Kidney (tissue), 13 donors: ENCODE measurements at regions not wholly inside any gene's neighbourhood (a gene's known extent, or its start where the extent isn't known, plus 50 kb on each side); places are given as distances from the start of the nearest gene placed in this dataset.
A peak's percentile ranks its signal among the peaks of the same experiment; 100 is the strongest.

Experiments used
- DNase-seq, 5 donors: peaks; one replicate each; pipeline ENCODE4 v3.0.0-alpha.2; 2013 to 2020
- FAIRE-seq: peaks from 2 replicates; lab custom pipeline; 2012; peaks lifted over from hg19 to GRCh38; lab: Jason Lieb, UNC
- H3K27ac ChIP-seq, 2 donors: one replicate each; pipeline ENCODE4 v1.7.0; 2013; ENCODE audit warnings: low read depth in 2 of 2, low read length in 2 of 2, inconsistent platforms in 1 of 2
- H3K27me3 ChIP-seq: one replicate; pipeline ENCODE4 v1.7.1; 2013; ENCODE audit warnings: low read length, inconsistent platforms; ENCODE audit not compliant: control insufficient read depth, insufficient read depth
- H3K36me3 ChIP-seq, 3 donors: one replicate each; pipeline versions ENCODE4 v1.7.0 to v1.7.1; 2013; ENCODE audit warnings: low read length in 3 of 3, control low read depth in 1 of 3, inconsistent platforms in 1 of 3; ENCODE audit not compliant: insufficient read depth in 3 of 3, control insufficient read depth in 2 of 3
- H3K4me1 ChIP-seq, 3 donors: one replicate each; pipeline versions ENCODE4 v1.7.0 to v1.7.1; 2013; ENCODE audit warnings: low read length in 3 of 3, inconsistent platforms in 1 of 3, low read depth in 1 of 3; ENCODE audit not compliant: control insufficient read depth in 2 of 3, insufficient read depth in 2 of 3
- H3K4me3 ChIP-seq, 3 donors: one replicate each; pipeline versions ENCODE4 v1.7.0 to v1.8.1; 2013; ENCODE audit warnings: low read length in 3 of 3, control low read depth in 1 of 3, inconsistent platforms in 1 of 3
- H3K9ac ChIP-seq, 3 donors: one replicate each; pipeline versions ENCODE4 v1.7.0 to v1.7.1; 2013; ENCODE audit warnings: low read length in 3 of 3, control low read depth in 1 of 3, inconsistent platforms in 1 of 3
- H3K9me3 ChIP-seq, 3 donors: one replicate each; pipeline versions ENCODE4 v1.7.0 to v1.7.1; 2013; ENCODE audit warnings: low read length in 3 of 3, control low read depth in 1 of 3, inconsistent platforms in 1 of 3; ENCODE audit not compliant: control insufficient read depth in 2 of 3, insufficient read depth in 1 of 3
- CTCF ChIP-seq: IDR thresholded peaks from 3 replicates; pipeline ENCODE4 v1.5.1; 2012; ENCODE audit warnings: mild to moderate bottlenecking, moderate library complexity, borderline replicate concordance; ENCODE audit not compliant: insufficient read depth; ENCODE audit errors: extremely low read depth
- intact Hi-C: fragments of 100-400 bp; cut with DNase I; formaldehyde crosslinking; loops from one replicate; pipeline ENCODE4 v1.11.1; 2022
- donor health status: control.
- donor health status: control.
- donor health status: control.
- donor health status: control.
- donor health status: control.
- donor health status: DM: yes; HTN: yes; CAD: no.
- donor health status: Normal renal cell carcinoma (clear cell type).

GRCh38 chr3:73952781-73953180 lies 328.0 kb upstream of the PDZRN3 start:
- Histone ChIP-seq H3K36me3 (no peaks in the 10 kb centered on the region), H3K4me1 (no peaks in the 10 kb centered on the region), H3K27ac (no peak overlapping the region), H3K9me3 (no peaks in the 10 kb centered on the region), H3K4me3 (no peak overlapping the region), H3K9ac (no peak overlapping the region), H3K27me3 (no peaks in the 10 kb centered on the region)
- DNase-seq (no peak), FAIRE-seq (no peak)
- intact Hi-C loops, result no loop called here
- TF ChIP-seq CTCF, result no peak

GRCh38 chr3:73950865-73951558 lies 326.3 kb upstream of the PDZRN3 start:
- no peak for TF ChIP-seq CTCF
- H3K4me1 ChIP-seq, result no peaks in the 10 kb centered on the region
- DNase-seq (peak in 3 of 5 donors; percentile 22 to 83 (median 56)), FAIRE-seq (no peak)
- no peaks in the 10 kb centered on the region for H3K36me3 ChIP-seq
- H3K4me3 ChIP-seq, result no peak overlapping the region
- H3K27ac ChIP-seq, result no peak overlapping the region
- intact Hi-C loops, result no loop called here
- no peak overlapping the region for H3K9ac ChIP-seq
- H3K9me3 ChIP-seq, result no peaks in the 10 kb centered on the region
- H3K27me3 ChIP-seq, result no peaks in the 10 kb centered on the region

- FAIRE-seq (no peak), DNase-seq (no peak)
- Histone ChIP-seq H3K4me1 (no peaks in the 10 kb centered on the region), H3K9me3 (peaks cover 0 to 4% (median 0%) of the 10 kb centered on the region in 3 donors), H3K9ac (no peak overlapping the region), H3K27me3 (no peaks in the 10 kb centered on the region), H3K36me3 (no peaks in the 10 kb centered on the region), H3K27ac (no peak overlapping the region), H3K4me3 (no peak overlapping the region)
- TF ChIP-seq CTCF, result no peak
- intact Hi-C loops, result no loop called here
Measured at GRCh38 chr3:73945541-73945940, 320.8 kb upstream of the PDZRN3 start.
